Hematopoietic multipotent progenitor cell treated with erythropoietin and hydrocortisone succinate and interleukin-3 and kit ligand, for 4 days (in vitro differentiated cells): ENCODE measurements at regions not wholly inside any gene's neighbourhood (a gene's known extent, or its start where the extent isn't known, plus 50 kb on each side); places are given as distances from the start of the nearest gene placed in this dataset.
"Not testable (repeated sequence)": the region's sequence is repeated elsewhere in the genome, so short reads cannot be mapped to it uniquely, and the experiment has no call there.

ENCODE experiments used
- DNase-seq: peaks from one replicate; pipeline ENCODE4 v3.0.0-alpha.2; 2015

DNA sequence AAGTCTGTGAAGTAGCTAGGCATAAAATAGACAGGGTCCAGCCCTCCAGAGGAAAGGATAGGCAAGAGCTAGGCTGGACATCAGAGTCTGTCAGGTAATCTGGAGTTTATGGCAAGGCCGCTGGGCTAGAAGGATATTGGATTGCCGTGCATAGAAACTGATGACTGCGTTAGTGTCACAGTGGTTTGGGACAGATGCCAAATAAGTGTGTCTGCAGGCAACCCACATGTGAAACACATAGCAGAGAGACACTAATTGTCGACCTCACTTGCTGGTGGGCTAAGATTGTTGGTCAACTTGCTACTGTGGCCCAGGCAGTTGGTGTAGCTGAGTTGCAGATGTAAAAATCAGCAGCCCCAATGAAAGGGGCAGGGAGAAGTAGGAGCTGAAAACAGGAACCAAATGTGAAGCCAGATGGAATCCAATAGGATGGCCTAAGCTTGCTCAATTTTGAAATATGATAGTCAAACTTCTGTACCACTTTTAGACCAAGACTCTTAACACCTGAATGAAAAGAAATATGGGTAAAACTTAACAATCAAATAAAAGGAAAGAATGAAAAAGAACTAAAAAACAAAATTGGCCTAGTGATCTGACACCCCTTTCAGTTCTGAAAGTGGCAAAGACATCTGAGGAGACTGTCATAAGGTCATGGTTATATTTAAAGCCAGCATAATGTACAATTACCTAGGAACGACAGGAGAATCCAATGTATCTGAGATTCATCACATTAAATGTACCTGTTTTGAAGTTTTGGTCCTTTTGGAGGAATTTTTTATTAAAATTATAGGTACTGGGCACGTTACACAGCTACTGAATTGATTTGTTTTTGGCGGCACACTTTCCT lies 243.3 kb upstream of the ACTBL2 start:
- peak; percentile 24 for DNase-seq

- DNase-seq = no peak
Observed at GRCh38 chr5:57724836-57725235, 242.2 kb upstream of the ACTBL2 start.

DNA sequence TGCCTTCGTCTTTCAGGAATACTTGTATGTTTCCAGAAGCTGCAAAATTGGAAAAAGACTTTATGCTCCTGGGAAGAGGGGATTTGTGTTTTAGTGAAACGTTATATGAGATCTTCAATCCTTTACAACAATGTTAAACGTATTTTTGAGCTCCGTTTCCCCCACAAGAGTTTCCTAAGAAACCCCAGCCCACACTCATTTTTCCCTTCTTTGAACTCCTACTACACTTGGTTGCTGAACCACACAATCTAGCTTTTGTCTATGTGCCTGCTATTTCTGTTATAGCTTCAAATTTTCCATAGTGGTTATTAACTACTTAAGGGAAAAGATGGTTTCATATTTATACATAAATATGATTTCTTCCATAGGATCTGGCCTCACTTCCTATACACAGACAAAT lies 238.6 kb upstream of the ACTBL2 start:
- DNase-seq = no peak

DNA sequence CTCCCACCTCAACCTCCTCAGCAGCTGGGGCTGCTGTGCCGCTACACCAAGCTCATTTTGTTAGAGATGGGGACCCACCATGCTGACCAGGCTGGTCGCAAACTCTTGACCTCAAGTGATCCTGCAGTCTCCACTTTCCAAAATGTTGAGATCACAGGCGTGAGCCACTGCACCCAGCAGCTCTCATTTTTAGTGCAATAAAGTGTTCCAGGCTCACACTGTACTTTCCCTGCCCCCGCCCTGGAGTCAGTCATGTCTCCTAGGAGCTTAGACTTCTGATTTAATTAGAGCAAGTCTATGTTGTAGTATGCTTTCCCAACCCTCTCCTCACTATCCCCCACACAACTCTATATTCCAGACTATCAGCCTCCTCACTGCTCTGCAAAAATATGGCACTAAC lies 238.0 kb upstream of the ACTBL2 start:
- DNase-seq = no peak

GRCh38 chr5:57719216-57719615 lies 236.6 kb upstream of the ACTBL2 start:
- no peak for DNase-seq

DNA sequence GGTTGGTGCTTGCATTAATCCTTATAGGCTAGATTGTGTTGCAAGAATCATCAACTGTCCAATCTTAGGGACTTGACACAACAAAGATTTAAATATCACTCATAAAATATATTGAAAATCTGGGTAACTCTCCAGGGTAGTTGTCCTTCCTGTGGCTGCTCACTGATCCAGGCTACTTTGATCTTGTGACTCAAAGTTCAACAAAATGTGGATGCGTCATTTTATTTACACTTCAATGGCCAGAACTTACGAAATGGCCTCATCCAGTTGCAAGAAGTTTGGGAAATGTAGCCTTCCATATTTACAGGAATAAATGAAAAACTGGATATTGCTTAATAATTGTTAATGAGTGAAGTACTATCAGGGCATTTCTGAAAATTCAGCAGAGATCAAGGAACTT lies 235.5 kb upstream of the ACTBL2 start:
- no peak for DNase-seq

DNA sequence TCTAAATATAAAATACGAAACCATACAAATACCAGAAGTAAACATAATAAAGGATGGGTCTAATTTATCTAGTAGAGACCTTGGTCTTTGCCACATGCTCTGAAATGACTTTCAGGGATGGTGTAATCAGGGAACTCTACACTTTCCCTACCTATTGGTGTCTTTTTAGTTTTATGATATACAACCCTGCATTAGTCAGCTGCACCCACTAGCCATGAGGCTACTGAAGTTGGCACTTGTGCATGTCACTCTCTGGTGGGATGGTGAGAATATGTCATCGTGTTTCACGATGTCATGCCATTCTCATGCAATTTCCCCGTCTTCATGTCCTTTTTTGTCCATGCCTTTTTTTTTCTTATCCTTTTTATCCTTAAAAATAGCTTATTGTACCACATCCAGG lies 234.9 kb upstream of the ACTBL2 start:
- no peak for DNase-seq

- no peak for DNase-seq
Observed at GRCh38 chr5:57716661-57717060, 234.1 kb upstream of the ACTBL2 start.

DNA sequence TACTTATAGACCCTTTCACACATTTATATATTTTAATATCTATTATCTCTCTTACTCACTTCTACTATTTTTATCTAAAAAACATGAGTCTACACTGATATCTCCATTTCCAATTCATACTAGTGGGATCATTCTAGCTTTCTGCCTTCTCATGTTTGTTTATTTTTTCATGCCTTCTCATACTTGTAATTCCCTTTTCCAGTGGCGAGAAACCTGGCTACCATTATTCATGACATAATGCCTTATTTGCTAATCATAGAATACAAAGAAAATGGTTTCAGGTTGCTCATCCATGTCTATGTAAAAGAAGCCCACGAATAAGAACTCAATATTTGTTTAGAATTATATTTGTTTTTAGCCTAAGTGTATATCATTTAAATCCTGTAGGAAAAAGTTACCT lies 232.7 kb upstream of the ACTBL2 start:
- no peak for DNase-seq

DNA sequence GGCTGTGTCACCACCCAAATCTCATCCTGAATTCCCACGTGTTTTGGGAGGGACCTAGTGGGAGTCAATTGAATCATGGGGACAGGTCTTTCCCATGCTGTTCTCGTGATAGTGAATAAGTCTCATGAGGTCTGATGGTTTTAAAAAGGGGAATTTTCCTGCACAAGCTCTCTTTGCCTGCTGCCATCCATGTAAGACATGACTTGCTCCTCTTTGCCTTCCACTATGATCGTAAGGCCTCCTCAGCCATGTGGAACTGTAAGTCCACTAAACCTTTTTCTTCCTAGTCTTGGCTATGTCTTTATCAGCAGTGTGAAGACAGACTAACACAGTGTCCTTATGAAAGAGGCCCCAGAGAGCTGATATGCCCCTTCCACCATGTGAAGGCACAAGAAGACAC lies 230.9 kb upstream of the ACTBL2 start:
- not testable (repeated sequence) for DNase-seq

- no peak for DNase-seq
Observed at GRCh38 chr5:57711946-57712345, 229.3 kb upstream of the ACTBL2 start.

GRCh38 chr5:57711471-57711870 lies 228.9 kb upstream of the ACTBL2 start:
- DNase-seq = no peak

GRCh38 chr5:57710126-57710525 lies 227.5 kb upstream of the ACTBL2 start:
- DNase-seq = no peak

GRCh38 chr5:57705769-57706168 lies 223.2 kb upstream of the ACTBL2 start:
- peak; percentile 8 for DNase-seq

DNA sequence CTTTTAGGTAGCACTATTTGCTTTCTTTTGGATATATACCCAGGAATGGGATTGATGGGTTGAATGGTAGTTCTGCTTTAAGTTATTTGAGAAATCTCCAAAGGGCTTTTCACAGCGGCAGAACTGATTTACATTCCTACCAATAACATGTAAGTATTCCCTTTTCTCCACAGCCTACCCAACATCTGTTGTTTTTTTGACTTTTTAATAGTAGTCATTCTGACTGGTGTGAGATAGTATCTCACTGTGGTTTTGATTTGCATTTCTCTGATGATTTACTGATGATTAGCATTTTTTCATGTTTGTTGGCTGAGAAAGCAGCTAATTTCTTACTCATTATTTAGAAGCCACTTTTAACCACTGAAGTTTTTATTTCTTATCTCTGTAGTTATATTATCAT lies 221.1 kb upstream of the ACTBL2 start:
- no peak for DNase-seq

GRCh38 chr5:57700484-57700883 lies 217.9 kb upstream of the ACTBL2 start:
- DNase-seq = no peak

DNA sequence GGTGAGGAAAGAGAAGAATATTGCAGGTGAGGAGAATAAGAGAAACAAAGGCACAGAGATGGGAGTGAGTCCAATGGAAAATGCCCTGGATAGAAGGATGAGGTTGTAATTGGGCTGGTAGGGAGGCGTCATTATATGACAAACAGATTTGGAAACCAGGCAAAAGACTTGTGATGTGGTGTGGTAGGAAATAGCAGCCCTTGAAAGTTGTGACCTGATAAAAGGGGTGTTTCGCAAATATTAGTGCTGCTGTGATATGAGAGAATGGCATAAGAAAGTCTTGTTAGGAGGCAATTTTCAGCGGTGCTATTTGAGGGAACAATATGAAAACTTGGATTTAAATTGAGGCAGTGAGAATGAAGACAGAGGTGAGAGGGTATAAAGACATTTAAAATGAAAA lies 217.5 kb upstream of the ACTBL2 start:
- DNase-seq = no peak

DNA sequence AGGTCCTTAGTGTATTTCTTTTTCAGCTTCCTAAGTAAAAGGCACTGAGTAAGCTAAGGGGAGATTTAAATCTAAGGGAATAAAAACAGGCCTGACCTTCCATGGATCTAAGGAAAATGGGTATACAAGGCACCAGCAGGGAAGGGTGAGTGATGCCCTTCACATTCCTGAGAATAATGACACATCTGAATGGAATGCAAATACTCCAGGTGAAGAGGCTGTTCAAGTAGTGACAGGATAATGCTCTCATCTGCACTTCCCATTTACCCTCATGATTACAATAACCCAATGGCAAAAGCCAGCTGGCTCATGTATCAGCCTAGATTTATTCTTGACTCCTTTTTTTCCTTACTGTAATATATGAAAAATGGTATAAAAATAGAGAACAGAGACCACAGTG lies 216.2 kb upstream of the ACTBL2 start:
- no peak for DNase-seq

DNA sequence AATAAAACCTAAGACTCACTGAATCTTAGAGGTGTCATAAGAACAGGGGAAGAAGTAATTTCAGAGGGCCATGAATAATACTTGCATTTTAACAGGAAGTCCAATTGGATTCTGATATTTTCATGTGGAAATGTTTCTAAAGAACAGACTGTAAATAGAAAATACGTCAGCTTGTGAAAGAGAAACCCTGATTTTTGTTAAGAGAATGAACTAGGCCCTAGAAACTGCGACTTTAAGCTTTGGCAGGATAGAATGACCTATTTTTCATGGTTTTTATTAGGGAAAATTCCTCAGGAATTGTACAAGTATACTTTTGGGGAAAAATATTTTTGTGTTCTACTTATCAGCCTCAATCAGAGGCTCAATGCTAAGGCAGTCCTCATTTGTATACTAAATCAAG lies 215.5 kb upstream of the ACTBL2 start:
- no peak for DNase-seq

GRCh38 chr5:57696825-57697570 lies 214.4 kb upstream of the ACTBL2 start:
- peak; percentile 56 for DNase-seq

- DNase-seq = peak; percentile 6
Observed at GRCh38 chr5:57696389-57696769, 213.8 kb upstream of the ACTBL2 start.

DNA sequence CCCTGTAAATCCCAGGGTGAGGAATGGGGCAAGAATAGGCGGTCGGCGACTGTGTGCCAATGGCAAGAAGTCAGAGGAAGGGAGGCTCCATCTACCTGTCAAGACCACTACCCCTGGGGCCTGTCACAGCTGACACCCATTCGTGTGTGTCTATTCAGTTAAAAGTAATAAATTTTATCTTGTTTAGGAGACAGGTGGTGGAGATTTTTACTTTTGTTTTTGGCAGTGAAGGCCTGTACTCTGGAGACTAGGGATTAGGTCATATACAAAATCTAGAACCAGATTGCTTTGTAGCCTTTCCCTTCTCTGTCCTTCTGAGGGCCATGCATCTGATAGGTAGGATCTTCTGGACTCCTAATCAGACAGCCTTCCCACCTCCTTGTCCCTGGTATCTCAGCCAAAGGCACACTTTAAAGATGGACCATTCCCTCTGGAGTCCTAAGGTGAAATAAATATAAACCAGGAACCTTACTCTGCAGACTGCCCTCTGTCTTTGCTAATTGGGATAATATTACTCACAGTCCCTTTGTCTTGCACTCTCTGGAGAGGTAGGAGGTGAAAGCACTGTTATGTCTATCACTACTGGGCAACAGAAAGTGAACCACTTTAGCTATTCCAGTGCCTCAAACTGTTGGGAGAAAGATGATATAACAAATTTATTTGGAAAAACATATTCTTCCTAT lies 213.2 kb upstream of the ACTBL2 start:
- no peak for DNase-seq

- no peak for DNase-seq
Observed at GRCh38 chr5:57695179-57695578, 212.6 kb upstream of the ACTBL2 start.
